GM12892 (cell line): ENCODE measurements at regions not wholly inside any gene's neighbourhood (a gene's known extent, or its start where the extent isn't known, plus 50 kb on each side); places are given as distances from the start of the nearest gene placed in this dataset.

ENCODE experiments used
- POLR2A ChIP-seq: IDR thresholded peaks from 2 replicates; pipeline ENCODE4 v1.6.1; 2011; ENCODE audit warnings: low read depth, low read length, control low read depth
- TAF1 ChIP-seq: IDR thresholded peaks from 2 replicates; pipeline ENCODE4 v1.6.1; 2011; ENCODE audit warnings: low read depth, mild to moderate bottlenecking, control low read depth, low read length, borderline replicate concordance

DNA sequence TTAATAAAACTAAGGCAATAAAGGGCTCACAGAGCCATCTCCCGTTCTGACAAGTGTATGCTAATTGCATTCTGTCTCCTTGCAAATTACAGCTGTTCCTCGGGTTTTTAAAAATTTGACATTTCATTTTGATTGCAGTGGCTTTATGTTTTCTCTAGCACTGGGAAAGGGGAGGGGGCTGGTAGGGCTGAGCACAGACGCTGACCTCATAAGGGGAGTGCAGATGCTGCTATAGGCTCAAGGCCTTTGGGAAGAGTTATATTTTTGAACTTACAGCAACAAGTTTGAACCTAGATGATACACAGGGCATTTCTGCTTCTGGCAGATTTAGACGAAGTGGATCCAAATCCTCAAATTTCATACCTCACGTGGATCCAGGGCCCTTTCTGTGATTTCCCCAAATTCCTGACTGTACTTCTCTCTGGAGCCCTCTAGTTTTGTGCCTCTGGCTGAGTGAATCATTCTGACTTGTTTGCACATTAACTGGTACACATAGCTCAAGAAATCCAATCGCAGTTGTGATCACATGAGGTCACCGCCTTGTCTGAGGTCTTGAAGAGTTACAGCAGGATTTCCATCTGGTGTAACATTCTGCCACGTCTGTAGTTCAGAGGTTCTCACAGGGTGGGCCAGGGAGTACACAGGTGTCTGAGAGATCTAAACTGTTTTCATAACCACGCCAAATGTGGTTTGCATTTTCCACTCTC, 230.3 kb downstream of the C1orf94 start:
- TF ChIP-seq TAF1 (no peak), POLR2A (no peak)
